ENCODE measurements at regions not wholly inside any gene's neighbourhood (a gene's known extent, or its start where the extent isn't known, plus 50 kb on each side); places are given as distances from the start of the nearest gene placed in this dataset.
"Not testable (repeated sequence)": the region's sequence is repeated elsewhere in the genome, so short reads cannot be mapped to it uniquely, and the experiment has no call there.

GRCh38 chr2:212721026-212721451 is 182.4 kb upstream of the ERBB4 start:
- WGBS (ENCODE audit: insufficient coverage): 96% methylated on average over 38 of the region's 38 CpGs
- DNase-seq (no peak), ATAC-seq (no peak)
- no peaks in the 10 kb centered on the region for H3K27me3 ChIP-seq (ENCODE audit: control insufficient read depth, insufficient read depth, low read length)
- H3K36me3 Mint-ChIP-seq: peaks cover 14% of the 10 kb centered on the region
- no peaks in the 10 kb centered on the region for H3K9me3 ChIP-seq (ENCODE audit: control insufficient read depth, insufficient read depth, low read length)
- peaks cover 0 to 4% of the 10 kb centered on the region in 2 donors for H3K27me3 Mint-ChIP-seq (ENCODE audit: low read depth in 2 of 2)
- intact Hi-C loops (cut with micrococcal nuclease): no loop called here
- TF ChIP-seq, protein P1, sequence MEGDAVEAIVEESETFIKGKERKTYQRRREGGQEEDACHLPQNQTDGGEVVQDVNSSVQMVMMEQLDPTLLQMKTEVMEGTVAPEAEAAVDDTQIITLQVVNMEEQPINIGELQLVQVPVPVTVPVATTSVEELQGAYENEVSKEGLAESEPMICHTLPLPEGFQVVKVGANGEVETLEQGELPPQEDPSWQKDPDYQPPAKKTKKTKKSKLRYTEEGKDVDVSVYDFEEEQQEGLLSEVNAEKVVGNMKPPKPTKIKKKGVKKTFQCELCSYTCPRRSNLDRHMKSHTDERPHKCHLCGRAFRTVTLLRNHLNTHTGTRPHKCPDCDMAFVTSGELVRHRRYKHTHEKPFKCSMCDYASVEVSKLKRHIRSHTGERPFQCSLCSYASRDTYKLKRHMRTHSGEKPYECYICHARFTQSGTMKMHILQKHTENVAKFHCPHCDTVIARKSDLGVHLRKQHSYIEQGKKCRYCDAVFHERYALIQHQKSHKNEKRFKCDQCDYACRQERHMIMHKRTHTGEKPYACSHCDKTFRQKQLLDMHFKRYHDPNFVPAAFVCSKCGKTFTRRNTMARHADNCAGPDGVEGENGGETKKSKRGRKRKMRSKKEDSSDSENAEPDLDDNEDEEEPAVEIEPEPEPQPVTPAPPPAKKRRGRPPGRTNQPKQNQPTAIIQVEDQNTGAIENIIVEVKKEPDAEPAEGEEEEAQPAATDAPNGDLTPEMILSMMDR (IDR thresholded peaks at IDR 0.05): no peak
- no peak overlapping the region for H3K4me3 Mint-ChIP-seq
- no peak overlapping the region for H3K4me3 ChIP-seq (ENCODE audit: low read length)
- H3K27ac Mint-ChIP-seq: no peak overlapping the region
- peaks cover 6% of the 10 kb centered on the region for H3K4me1 ChIP-seq (ENCODE audit: control insufficient read depth, insufficient read depth, low read length)
- H3K9me3 Mint-ChIP-seq: peaks cover 2 to 3% of the 10 kb centered on the region in 2 donors
- H3K4me1 Mint-ChIP-seq: peaks cover 23 to 24% of the 10 kb centered on the region in 2 donors
- no peak overlapping the region for H3K27ac ChIP-seq (ENCODE audit: low read length)
- H3K36me3 ChIP-seq (ENCODE audit: control insufficient read depth, insufficient read depth, low read length): no peaks in the 10 kb centered on the region

DNA sequence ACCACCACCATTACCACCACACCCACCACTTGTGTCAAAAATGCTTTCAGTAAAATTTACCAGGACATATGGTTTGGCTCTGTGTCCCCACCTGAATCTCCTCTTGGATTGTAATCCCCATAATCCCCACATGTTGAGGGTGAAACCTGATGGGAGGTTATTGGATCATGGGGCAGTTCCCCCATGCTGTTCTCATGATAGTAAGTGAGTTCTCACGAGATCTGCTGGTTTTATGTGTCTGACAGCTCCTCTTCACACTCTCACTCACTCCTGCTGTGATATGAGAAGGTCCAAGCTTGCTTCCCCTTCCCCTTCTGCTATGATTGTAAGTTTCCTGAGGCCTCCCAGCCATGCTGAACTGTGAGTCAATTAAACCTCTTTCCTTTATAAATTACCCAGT is 176.8 kb upstream of the ERBB4 start:
- H3K27me3 Mint-ChIP-seq (ENCODE audit: low read depth in 2 of 2); DNase-seq; H3K27ac Mint-ChIP-seq; H3K4me1 ChIP-seq (ENCODE audit: control insufficient read depth, insufficient read depth, low read length); H3K27ac ChIP-seq (ENCODE audit: low read length); H3K9me3 Mint-ChIP-seq; intact Hi-C loops (cut with micrococcal nuclease); H3K36me3 Mint-ChIP-seq; H3K9me3 ChIP-seq (ENCODE audit: control insufficient read depth, insufficient read depth, low read length); ATAC-seq; H3K27me3 ChIP-seq (ENCODE audit: control insufficient read depth, insufficient read depth, low read length); H3K4me3 Mint-ChIP-seq; H3K4me1 Mint-ChIP-seq; H3K4me3 ChIP-seq (ENCODE audit: low read length); H3K36me3 ChIP-seq (ENCODE audit: control insufficient read depth, insufficient read depth, low read length): not testable (repeated sequence)
- WGBS (ENCODE audit: insufficient coverage): 40% methylated on average over 1 of the region's 1 CpG

- DNase-seq (no peak), ATAC-seq (no peak)
- no peak overlapping the region for H3K4me3 Mint-ChIP-seq
- Histone ChIP-seq H3K27me3 (ENCODE audit: control insufficient read depth, insufficient read depth, low read length) (no peaks in the 10 kb centered on the region), H3K4me1 (ENCODE audit: control insufficient read depth, insufficient read depth, low read length) (no peaks in the 10 kb centered on the region), H3K27ac (ENCODE audit: low read length) (no peak overlapping the region), H3K9me3 (ENCODE audit: control insufficient read depth, insufficient read depth, low read length) (no peaks in the 10 kb centered on the region), H3K36me3 (ENCODE audit: control insufficient read depth, insufficient read depth, low read length) (no peaks in the 10 kb centered on the region), H3K4me3 (ENCODE audit: low read length) (no peak overlapping the region)
- peaks cover 6 to 7% of the 10 kb centered on the region in 2 donors for H3K27me3 Mint-ChIP-seq (ENCODE audit: low read depth in 2 of 2)
- 57% methylated on average over 1 of the region's 1 CpG for WGBS (ENCODE audit: insufficient coverage)
- intact Hi-C loops (cut with micrococcal nuclease): no loop called here
- H3K9me3 Mint-ChIP-seq: peaks cover 0 to 3% of the 10 kb centered on the region in 2 donors
- no peak overlapping the region for H3K27ac Mint-ChIP-seq
- H3K4me1 Mint-ChIP-seq: no peaks in the 10 kb centered on the region
- TF ChIP-seq, protein P1 (IDR thresholded peaks at IDR 0.05): no peak
- H3K36me3 Mint-ChIP-seq: no peaks in the 10 kb centered on the region
These were observed 175.1 kb upstream of the ERBB4 start for GRCh38 chr2:212713681-212714080.

DNA sequence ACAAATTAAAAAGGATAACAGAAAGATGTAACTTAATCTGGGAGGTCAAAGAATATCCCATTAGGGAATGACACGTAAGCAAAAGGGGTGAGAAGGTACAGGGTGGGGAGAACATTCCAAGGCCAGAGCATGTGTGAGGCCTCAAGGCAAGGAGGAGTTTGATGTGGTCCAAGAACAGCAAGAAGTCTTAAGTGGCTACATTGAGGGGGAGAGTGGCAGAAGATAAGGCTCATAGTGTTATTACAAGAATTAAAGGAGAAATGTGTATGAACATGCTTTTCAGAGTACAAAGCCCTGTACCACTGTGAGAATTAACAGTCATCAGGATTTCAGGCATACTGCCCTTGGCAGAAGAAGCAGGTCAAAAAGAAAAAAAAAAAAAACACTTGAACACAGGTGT is 174.4 kb upstream of the ERBB4 start:
- H3K27ac Mint-ChIP-seq: no peak overlapping the region
- 90% methylated on average over 1 of the region's 1 CpG for WGBS (ENCODE audit: insufficient coverage)

More for the DNA sequence above, 174.4 kb upstream of the ERBB4 start:
- TF ChIP-seq, protein P1 (IDR thresholded peaks at IDR 0.05): no peak
- DNase-seq: no peak
- Mint-ChIP-seq H3K36me3 (no peaks in the 10 kb centered on the region), H3K9me3 (peaks cover 0 to 3% of the 10 kb centered on the region in 2 donors), H3K4me1 (no peaks in the 10 kb centered on the region), H3K4me3 (no peak overlapping the region), H3K27me3 (ENCODE audit: low read depth in 2 of 2) (peaks cover 6 to 7% of the 10 kb centered on the region in 2 donors)
- Histone ChIP-seq H3K9me3 (ENCODE audit: control insufficient read depth, insufficient read depth, low read length) (no peaks in the 10 kb centered on the region), H3K27me3 (ENCODE audit: control insufficient read depth, insufficient read depth, low read length) (no peaks in the 10 kb centered on the region), H3K4me1 (ENCODE audit: control insufficient read depth, insufficient read depth, low read length) (no peaks in the 10 kb centered on the region), H3K4me3 (ENCODE audit: low read length) (no peak overlapping the region), H3K27ac (ENCODE audit: low read length) (no peak overlapping the region), H3K36me3 (ENCODE audit: control insufficient read depth, insufficient read depth, low read length) (no peaks in the 10 kb centered on the region)
- intact Hi-C loops (cut with micrococcal nuclease): no loop called here
- no peak for ATAC-seq

All from natural killer cell (primary cell).